ENCODE measurements at regions not wholly inside any gene's neighbourhood (a gene's known extent, or its start where the extent isn't known, plus 50 kb on each side); places are given as distances from the start of the nearest gene placed in this dataset.

- DNase-seq = no peak
- H3K27ac Mint-ChIP-seq = no peak overlapping the region
- no peaks in the 10 kb centered on the region for H3K36me3 Mint-ChIP-seq
- peaks cover 10% of the 10 kb centered on the region for H3K4me1 Mint-ChIP-seq
- Histone ChIP-seq H3K9me3 (replicated peaks in 1 of 2; ENCODE audit: control insufficient read depth in 1 of 2, insufficient read depth in 1 of 2, low read length in 2 of 2) (no peaks in the 10 kb centered on the region), H3K4me1 (ENCODE audit: control insufficient read depth in 1 of 2, insufficient read depth in 2 of 2, low read length in 2 of 2) (peaks cover 0 to 13% of the 10 kb centered on the region in 2 donors), H3K4me3 (replicated peaks in 1 of 3; ENCODE audit: low read depth in 2 of 3, low read length in 3 of 3) (no peak overlapping the region), H3K79me2 (ENCODE audit: insufficient read depth, low read length) (no peaks in the 10 kb centered on the region), H3K27ac (ENCODE audit: low read depth in 1 of 2, low read length in 2 of 2) (no peak overlapping the region), H3K36me3 (replicated peaks in 1 of 2; ENCODE audit: control insufficient read depth in 1 of 2, insufficient read depth in 2 of 2, low read length in 2 of 2) (no peaks in the 10 kb centered on the region), H3K4me2 (replicated peaks; ENCODE audit: extremely low read depth, low read length, poor library complexity, severe bottlenecking) (no peak overlapping the region), H4K20me1 (ENCODE audit: insufficient read depth, low read length) (no peaks in the 10 kb centered on the region), H3K9ac (ENCODE audit: insufficient read depth, low read length, poor library complexity, severe bottlenecking) (no peak overlapping the region), H3K27me3 (ENCODE audit: control insufficient read depth in 2 of 2, insufficient read depth in 2 of 2, low read length in 2 of 2) (peaks cover 0 to 2% of the 10 kb centered on the region in 2 donors), H2AFZ (ENCODE audit: insufficient read depth, low read depth, low read length, poor library complexity, severe bottlenecking) (no peak overlapping the region)
- peaks cover 3 to 11% (median 9%) of the 10 kb centered on the region in 3 donors for H3K27me3 Mint-ChIP-seq (ENCODE audit: low read depth in 3 of 3)
- no peak overlapping the region for H3K4me3 Mint-ChIP-seq
- intact Hi-C loops (cut with micrococcal nuclease) = no loop called here
- 72% methylated on average over 6 of the region's 6 CpGs for WGBS (ENCODE audit: insufficient coverage)
- no peak for TF ChIP-seq CTCF (IDR thresholded peaks at IDR 0.05)
- peaks cover 0 to 1% (median 0%) of the 10 kb centered on the region in 7 donors for H3K9me3 Mint-ChIP-seq
These were observed 201.3 kb upstream of the EXOC2 start for GRCh38 chr6:894274-894673.

- H3K9me3 ChIP-seq (replicated peaks in 1 of 2; ENCODE audit: control insufficient read depth in 1 of 2, insufficient read depth in 1 of 2, low read length in 2 of 2) = no peaks in the 10 kb centered on the region
- Mint-ChIP-seq H3K27ac (no peak overlapping the region), H3K4me1 (peaks cover 2% of the 10 kb centered on the region), H3K4me3 (no peak overlapping the region), H3K9me3 (peaks cover 0 to 3% (median 0%) of the 10 kb centered on the region in 7 donors), H3K36me3 (no peaks in the 10 kb centered on the region), H3K27me3 (ENCODE audit: low read depth in 3 of 3) (peaks cover 3 to 14% (median 10%) of the 10 kb centered on the region in 3 donors)
- no peak for DNase-seq
- peaks cover 0 to 2% of the 10 kb centered on the region in 2 donors for H3K27me3 ChIP-seq (ENCODE audit: control insufficient read depth in 2 of 2, insufficient read depth in 2 of 2, low read length in 2 of 2)
- H3K4me2 ChIP-seq (replicated peaks; ENCODE audit: extremely low read depth, low read length, poor library complexity, severe bottlenecking) = no peak overlapping the region
- H3K9ac ChIP-seq (ENCODE audit: insufficient read depth, low read length, poor library complexity, severe bottlenecking) = no peak overlapping the region
- no peak overlapping the region for H3K4me3 ChIP-seq (replicated peaks in 1 of 3; ENCODE audit: low read depth in 2 of 3, low read length in 3 of 3)
- H3K4me1 ChIP-seq (ENCODE audit: control insufficient read depth in 1 of 2, insufficient read depth in 2 of 2, low read length in 2 of 2) = no peaks in the 10 kb centered on the region
- H3K79me2 ChIP-seq (ENCODE audit: insufficient read depth, low read length) = no peaks in the 10 kb centered on the region
- no peak overlapping the region for H3K27ac ChIP-seq (ENCODE audit: low read depth in 1 of 2, low read length in 2 of 2)
- TF ChIP-seq CTCF (IDR thresholded peaks at IDR 0.05) = no peak
- H2AFZ ChIP-seq (ENCODE audit: insufficient read depth, low read depth, low read length, poor library complexity, severe bottlenecking) = no peak overlapping the region
- no peaks in the 10 kb centered on the region for H4K20me1 ChIP-seq (ENCODE audit: insufficient read depth, low read length)
- H3K36me3 ChIP-seq (replicated peaks in 1 of 2; ENCODE audit: control insufficient read depth in 1 of 2, insufficient read depth in 2 of 2, low read length in 2 of 2) = no peaks in the 10 kb centered on the region
- intact Hi-C loops (cut with micrococcal nuclease) = no loop called here
- WGBS (ENCODE audit: insufficient coverage) = 91% methylated on average over 2 of the region's 6 CpGs
These were observed 198.1 kb upstream of the EXOC2 start for GRCh38 chr6:890995-891394.
